Stimulated activated CD8-positive, alpha-beta memory T cell treated with anti-CD3 and anti-CD28 coated beads, Interleukin-2, amount 100 ng/mL, for 48 hours (primary cell): ENCODE measurements at regions not wholly inside any gene's neighbourhood (a gene's known extent, or its start where the extent isn't known, plus 50 kb on each side); places are given as distances from the start of the nearest gene placed in this dataset.
A peak's percentile ranks its signal among the peaks of the same experiment; 100 is the strongest.

Experiments
- DNase-seq, 2 donors: peaks; one replicate each; pipeline ENCODE4 v3.0.0-alpha.2; 2020; ENCODE audit warnings: low read depth in 2 of 2

DNA sequence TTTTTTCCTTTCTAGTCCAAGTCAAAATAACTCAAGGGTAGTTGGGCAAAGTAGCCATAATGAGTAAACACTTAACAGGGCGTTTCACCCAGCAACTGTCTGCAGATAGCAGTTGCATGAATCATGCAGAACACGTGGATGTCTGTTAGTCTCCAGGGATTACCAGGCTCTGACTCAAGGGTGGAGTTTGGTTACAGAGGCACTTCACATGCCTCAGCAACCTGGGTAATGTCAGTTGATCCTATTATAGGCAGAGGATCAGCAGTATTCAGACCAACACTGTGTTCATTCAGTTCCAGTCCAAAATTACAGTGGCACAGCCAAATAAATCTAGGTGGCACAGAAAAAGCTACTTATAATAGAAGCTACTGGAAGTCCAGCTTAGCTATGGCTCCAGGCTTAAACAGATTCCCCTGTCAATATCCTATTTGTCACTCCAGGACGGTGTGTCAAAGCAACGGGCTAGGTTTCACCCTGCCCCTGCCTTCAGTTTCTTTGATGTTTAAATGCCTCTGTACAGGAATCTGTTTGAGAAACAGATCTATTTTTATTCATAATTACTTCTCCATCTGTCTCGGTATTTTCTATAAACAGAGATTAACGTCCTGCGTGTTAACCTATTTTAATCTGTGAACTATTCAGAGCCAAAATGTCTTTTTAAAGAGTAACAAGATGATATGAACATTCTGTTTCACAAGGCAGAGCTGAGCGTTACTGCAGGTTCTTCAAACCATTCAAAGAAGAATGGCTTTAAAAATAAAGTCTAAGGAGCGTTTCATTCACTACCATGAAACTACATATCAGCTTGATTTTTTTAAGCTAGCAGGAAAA is 162.6 kb upstream of the AKR1E2 start:
- DNase-seq: no peak

DNA sequence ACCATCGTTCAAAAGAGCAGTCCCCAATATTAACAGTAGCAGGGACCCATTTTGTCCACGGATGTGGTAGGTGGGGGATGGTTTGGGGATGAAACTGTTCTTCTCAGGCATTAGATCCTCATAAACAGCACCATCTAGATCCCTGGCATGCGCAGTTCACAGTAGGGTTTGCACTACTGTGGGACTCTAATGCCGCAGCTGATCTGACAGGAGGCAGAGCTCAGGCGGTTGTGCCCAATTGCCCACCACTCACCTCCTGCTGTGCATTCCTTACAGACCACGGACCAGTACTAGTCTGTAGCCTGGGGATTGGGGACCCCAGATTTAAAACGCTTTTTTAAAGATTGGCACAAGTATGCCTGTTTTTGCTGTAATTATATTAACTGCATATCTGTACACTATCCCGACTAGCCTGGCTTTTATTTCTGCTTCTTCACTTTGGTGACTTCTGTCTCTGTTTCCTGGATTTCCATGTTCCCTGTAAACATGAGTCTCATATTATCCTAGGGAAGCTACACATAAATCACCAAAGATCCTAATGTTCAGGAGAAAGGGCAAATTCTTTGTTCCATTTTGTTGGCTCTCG is 163.3 kb upstream of the AKR1E2 start:
- DNase-seq: no peak

DNA sequence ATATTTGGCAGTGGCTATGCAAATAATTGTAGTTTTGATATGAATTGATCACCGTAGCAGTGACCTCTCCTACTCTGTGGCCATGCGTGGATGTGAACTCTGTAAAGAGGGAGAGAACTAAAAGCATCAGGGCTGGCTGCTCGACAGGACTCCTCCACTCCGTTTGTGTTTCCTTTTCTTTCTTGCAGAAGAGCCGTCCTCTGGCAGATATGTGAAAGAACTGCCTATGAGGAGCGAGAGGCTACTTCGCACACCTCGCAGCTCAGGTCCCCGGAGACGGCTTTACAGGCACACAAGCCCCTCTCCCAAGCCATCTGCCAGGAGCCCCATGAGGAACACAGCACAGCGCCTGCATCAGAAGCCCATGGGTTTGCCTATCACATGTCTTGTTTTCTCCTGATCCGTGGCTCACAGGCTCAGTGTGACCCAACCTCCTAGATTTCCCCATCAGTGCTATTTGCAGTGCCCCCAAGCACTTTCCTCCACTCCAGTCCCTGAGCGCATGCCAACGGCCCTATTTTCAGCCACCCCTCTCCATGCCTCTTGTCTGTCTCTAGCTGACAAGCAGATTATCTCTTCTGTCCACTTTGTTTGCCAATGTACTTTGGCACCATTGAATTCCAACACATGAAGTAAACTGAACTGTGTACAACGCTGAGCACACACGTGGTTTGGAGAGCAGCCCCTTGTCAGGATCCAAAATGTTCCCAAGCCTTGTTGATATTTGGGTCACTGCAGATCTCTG is 164.3 kb upstream of the AKR1E2 start:
- DNase-seq: no peak

DNA sequence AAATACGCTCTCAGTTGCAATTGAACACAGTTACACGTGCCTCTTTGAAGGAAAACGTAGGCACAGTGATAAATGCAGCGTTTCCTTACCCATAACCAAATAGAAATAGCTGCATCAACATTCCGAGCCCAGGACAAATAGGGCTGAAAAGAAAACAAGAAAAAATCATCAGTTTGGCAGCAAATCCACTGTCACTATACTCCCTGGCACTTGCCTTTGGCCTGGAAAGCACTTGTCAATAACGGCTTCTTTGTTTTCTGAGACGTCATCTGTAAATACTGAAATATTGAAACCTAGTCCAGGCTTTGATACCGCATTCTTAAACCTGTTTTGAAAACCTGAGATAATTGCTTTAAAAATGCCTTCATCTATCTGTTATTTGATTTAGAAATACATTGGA is 167.2 kb upstream of the AKR1E2 start:
- DNase-seq: no peak

DNA sequence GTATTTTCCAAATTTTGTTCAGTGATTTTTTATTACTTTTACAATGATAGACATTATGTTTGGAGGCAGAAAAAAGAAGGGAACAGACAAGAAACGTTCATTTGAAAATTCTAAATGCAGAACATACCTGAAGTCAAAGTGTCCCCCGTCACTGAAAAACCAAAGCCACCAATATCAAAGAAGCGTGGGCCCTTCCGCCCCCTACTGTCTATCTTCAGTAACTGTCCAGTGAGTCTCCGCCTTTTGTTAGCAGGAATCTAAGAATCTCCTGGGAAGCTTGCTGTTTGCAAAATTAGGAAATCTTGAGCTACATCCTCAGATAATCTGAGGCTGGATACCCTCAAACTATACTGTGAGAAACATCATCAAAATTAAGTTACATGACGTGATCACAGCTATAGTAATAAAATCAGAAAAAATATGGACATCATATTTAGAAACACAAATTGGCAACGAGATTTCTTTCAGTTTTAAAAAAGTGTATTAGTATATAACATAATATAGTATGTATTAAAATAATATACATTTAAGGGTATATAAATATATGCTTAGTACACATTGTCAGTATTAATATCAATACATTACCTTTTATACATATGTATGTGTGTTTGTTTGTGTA is 169.3 kb upstream of the AKR1E2 start:
- DNase-seq: peak in 1 of 2 donors; percentile 13

GRCh38 chr10:4655879-4656278 is 170.1 kb upstream of the AKR1E2 start:
- no peak for DNase-seq

- no peak for DNase-seq
Measured at GRCh38 chr10:4655406-4655805, 170.6 kb upstream of the AKR1E2 start.

DNA sequence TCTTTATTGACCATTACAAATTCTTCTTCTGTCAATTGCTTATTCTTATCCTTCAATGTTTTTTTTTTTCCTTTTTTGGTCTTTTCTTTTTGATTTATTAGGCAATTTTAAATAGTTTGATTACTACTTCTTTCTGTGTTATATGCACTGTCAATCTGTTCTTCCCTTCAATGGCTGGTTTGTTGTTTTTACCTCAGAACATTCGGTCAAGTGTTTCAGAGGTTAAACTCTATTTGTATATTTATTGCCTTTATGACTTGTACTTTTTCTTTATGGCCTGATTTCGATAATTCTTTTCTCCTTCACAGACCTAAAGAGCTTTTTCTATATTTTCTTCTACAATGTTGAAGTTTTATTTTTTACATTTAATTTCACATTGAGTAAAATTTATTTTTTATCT is 171.5 kb upstream of the AKR1E2 start:
- DNase-seq: no peak

DNA sequence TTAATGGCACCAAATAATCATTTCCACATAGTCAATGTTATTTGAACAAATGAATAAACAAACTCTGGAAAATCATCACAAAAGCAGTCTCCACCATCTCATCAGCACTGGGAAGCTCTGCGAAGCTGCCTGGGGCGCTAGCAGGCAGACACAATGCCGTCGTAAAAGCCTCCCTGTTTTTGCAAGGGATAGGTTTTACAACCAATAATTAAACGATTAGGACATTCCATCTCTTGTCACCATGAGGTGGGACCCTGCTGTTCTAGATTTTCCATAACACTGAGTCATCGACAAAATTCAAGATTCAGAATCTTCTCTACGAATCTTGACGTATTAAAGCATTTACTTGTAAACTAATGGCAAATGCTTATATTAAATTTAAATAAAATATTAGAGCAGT is 172.8 kb upstream of the AKR1E2 start:
- no peak for DNase-seq

GRCh38 chr10:4652111-4653010 is 173.6 kb upstream of the AKR1E2 start:
- DNase-seq: peak in 1 of 2 donors; percentile 22

DNA sequence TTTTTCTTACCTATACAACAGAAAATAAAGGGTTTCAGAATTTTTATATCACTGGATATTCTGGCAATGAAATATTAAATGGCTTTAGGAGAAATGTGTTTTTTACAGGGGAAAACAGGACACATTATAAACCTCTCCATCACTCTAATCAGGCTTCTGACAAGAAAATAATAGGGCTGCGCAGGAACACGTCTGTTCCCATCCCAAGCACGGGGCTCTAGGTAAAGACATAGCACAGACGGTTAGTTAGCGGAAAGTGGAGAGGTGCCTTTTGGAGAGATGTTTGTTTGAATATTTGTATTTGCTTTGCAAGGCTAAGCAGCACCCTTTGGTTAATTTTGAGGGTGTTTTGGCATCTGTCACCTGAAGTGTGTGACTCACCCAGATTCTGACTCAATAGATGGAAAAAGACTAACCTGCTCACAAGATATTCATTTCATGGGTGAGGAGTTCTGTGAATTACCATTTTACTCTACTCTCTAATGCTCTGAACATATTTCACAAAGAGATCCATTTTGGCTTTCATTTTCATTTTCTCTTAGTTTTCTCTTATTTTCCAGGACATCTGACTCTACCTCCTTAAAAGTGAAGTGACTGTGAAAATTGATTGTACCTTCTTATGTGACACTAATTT is 174.5 kb upstream of the AKR1E2 start:
- DNase-seq: no peak

- no peak for DNase-seq
Measured at GRCh38 chr10:4650582-4650981, 175.4 kb upstream of the AKR1E2 start.

- DNase-seq: no peak
Measured at GRCh38 chr10:4649886-4650508, 176.0 kb upstream of the AKR1E2 start.

DNA sequence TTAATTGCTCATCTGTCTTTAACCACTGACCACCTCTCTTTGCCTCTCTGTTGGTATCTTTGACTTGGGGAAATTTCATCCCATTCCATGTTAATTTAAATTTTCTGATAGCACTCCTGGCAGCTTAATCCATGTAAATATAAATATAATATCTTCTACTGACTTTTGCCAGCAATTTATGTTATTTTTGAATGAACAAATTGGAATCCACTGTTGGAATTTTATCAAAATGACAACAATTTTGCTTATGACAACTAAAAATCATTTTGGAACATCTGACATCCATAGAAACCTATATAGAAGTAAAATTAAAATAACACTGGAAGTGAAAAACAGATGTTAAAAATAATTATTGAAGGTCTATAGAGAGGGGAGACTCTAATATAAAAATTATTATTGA is 176.5 kb upstream of the AKR1E2 start:
- no peak for DNase-seq

DNA sequence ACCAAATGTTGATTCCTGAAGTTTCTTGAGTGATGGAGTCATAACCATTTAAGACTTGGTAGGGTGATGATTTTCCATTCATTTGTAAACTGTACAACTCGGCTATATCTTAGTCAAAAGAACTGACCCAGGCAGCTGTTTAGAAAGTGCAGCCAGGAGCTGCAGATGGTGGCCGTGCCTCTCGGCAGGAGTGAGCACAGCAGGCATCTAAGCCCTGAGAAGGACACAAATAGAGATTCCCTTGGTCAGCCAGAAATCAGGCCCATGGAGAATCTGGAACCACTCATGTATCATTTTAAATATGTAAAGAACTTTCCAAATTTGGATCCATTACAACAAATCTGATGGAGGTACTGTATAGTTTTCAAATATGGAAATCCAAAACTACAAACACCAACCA is 177.0 kb upstream of the AKR1E2 start:
- DNase-seq: no peak

DNA sequence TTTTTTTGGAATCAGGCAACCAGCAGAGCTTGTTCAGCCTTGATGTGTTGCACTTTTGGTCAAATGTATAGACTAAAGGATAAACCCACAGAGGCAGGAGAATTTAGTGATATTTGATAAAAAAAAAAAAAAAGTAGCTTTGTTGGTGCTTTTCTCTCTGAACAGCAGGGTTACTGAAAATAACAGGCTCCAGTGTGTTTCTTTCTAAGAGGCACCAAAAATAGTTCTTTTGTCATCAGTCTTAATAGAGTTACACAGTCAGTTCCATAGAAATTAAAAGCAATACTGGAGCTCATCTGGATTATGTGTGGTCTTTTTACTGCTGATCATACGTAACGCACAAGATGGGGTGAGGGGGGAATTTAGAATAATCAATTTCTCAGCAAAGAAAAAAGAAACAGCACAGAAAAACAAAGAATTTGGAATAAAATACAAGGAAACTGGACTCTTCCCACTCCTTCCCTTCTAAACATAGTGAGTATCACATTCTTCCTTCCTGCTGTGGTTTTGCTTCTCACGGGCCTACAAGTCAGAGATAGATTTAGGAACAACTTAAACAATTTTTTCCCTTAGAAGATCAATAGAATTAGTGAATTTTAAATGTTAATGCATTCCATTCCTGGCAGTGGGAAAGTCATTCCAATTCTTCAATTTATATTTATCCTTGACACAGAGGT is 178.8 kb upstream of the AKR1E2 start:
- DNase-seq: no peak

- DNase-seq: no peak
Measured at GRCh38 chr10:4646547-4646946, 179.5 kb upstream of the AKR1E2 start.

- DNase-seq: no peak
Measured at GRCh38 chr10:4645836-4646235, 180.2 kb upstream of the AKR1E2 start.

DNA sequence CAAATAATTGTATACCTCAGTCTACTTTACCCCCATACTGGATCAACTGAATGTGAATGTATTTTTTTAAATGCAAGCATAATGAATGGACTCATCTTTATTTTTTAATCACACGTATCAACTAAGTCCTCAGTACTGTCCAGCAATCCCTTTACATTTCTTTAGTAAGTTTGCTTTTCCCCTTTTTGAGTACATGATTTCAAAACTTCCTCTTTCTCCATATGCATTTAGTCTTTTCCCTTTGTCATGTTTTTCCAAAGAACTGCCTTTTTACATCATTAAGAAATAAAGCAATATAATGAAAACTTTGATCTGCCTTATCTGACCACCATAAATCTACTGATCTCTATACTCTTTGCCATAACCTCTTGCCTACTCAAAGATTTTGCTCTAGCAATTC is 182.5 kb upstream of the AKR1E2 start:
- no peak for DNase-seq

DNA sequence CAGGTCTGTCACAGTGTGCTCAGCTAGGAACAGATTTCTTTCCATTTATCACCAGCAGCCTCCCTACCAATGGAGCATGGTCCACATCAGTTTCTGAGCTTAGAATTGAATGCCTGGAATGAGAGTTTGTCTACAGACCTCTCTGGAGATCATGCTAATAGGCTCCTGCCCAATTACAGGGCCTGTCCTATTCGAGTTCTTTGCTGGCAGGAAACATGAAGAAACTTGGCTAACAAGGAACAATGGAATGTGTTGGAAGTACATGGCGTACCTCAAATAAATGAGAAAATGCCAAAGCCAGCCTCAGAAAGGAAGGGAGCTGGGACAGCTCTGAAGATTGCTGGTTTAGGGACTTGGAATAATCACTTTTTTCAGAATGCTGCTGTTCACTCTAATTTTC is 186.0 kb upstream of the AKR1E2 start:
- DNase-seq: no peak
